H1 (cell line): ENCODE measurements at regions not wholly inside any gene's neighbourhood (a gene's known extent, or its start where the extent isn't known, plus 50 kb on each side); places are given as distances from the start of the nearest gene placed in this dataset.

ENCODE experiments used
- CTCF ChIA-PET: fragments of 300-600 bp; sonication (Branson Sonifier 250); formaldehyde crosslinking; loops from one replicate; lab custom pipeline; 2021; ENCODE audit not compliant: partially characterized antibody; lab: Charles Lee
- POLR2A ChIA-PET: fragments of 300-600 bp; sonication (Branson Sonifier 250); formaldehyde crosslinking; loops from one replicate; lab custom pipeline; 2021; ENCODE audit warnings: inconsistent platforms; ENCODE audit not compliant: partially characterized antibody; lab: Charles Lee
- DNase-seq, 2 experiments: peaks; one replicate each; pipeline versions ENCODE4 v3.0.0 to v3.0.0-alpha.2; 2010 to 2022; ENCODE audit warnings: low spot score in 2 of 2, low read depth in 1 of 2, mixed read lengths in 1 of 2
- FAIRE-seq: peaks from 2 replicates; lab custom pipeline; 2011; peaks lifted over from hg19 to GRCh38; lab: Jason Lieb, UNC
- H2AFZ ChIP-seq: 2 replicates; pipeline ENCODE4 v1.8.1; 2012; ENCODE audit warnings: low read length, inconsistent platforms
- H2AK5ac ChIP-seq: 2 replicates; pipeline ENCODE4 v1.6.1; 2013; ENCODE audit warnings: low read depth, low read length
- H2BK120ac ChIP-seq: replicated peaks from 2 replicates; pipeline ENCODE3; 2013; ENCODE audit warnings: low read depth, low read length, inconsistent platforms
- H2BK12ac ChIP-seq: 2 replicates; pipeline ENCODE4 v1.6.1; 2013; ENCODE audit warnings: low read depth, low read length
- H2BK15ac ChIP-seq: 2 replicates; pipeline ENCODE4 v1.6.1; 2013; ENCODE audit warnings: low read length
- H2BK20ac ChIP-seq: 2 replicates; pipeline ENCODE4 v1.6.1; 2013; ENCODE audit warnings: low read length
- H2BK5ac ChIP-seq: 2 replicates; pipeline ENCODE4 v1.6.1; 2013; ENCODE audit warnings: low read depth, low read length
- H3K14ac ChIP-seq: 2 replicates; pipeline ENCODE4 v1.6.1; 2013; ENCODE audit warnings: inconsistent platforms; ENCODE audit not compliant: insufficient read length
- H3K18ac ChIP-seq: 2 replicates; pipeline ENCODE4 v1.6.1; 2013; ENCODE audit warnings: low read length; ENCODE audit errors: extremely low read depth
- H3K23ac ChIP-seq: 2 replicates; pipeline ENCODE4 v1.6.1; 2013; ENCODE audit warnings: inconsistent platforms; ENCODE audit not compliant: insufficient read length
- H3K23me2 ChIP-seq: 2 replicates; pipeline ENCODE4 v1.6.1; 2013; ENCODE audit warnings: low read depth, low read length
- H3K27ac ChIP-seq: 2 replicates; pipeline ENCODE4 v1.6.1; 2011; ENCODE audit warnings: low read depth, low read length, inconsistent platforms
- H3K27me3 ChIP-seq, 4 experiments: replicated peaks in 1 of 4; 1 replicate in 1 of 4; 2 replicates in 3 of 4; pipeline versions ENCODE4 v1.6.1 to v1.8.1; 2011 to 2013; ENCODE audit warnings: low read length in 3 of 4, mild to moderate bottlenecking in 3 of 4, inconsistent platforms in 2 of 4, mixed read lengths in 2 of 4, moderate library complexity in 1 of 4; ENCODE audit not compliant: control insufficient read depth in 3 of 4, insufficient read depth in 3 of 4; ENCODE audit errors: extremely low read depth in 1 of 4
- H3K36me3 ChIP-seq, 4 experiments: 2 replicates each; pipeline versions ENCODE4 v1.6.1 to v1.8.1; 2011 to 2013; ENCODE audit warnings: mild to moderate bottlenecking in 4 of 4, low read length in 3 of 4, moderate library complexity in 2 of 4, control low read depth in 1 of 4, inconsistent platforms in 1 of 4; ENCODE audit not compliant: insufficient read depth in 4 of 4, control insufficient read depth in 2 of 4
- H3K4ac ChIP-seq: replicated peaks from 2 replicates; pipeline ENCODE3; 2013; ENCODE audit warnings: low read length, low read depth, mixed read lengths, inconsistent platforms; ENCODE audit not compliant: insufficient read length
- H3K4me1 ChIP-seq, 4 experiments: replicated peaks in 1 of 4; 1 replicate in 1 of 4; 2 replicates in 3 of 4; pipeline versions ENCODE4 v1.6.1 to v1.8.1; 2011 to 2013; ENCODE audit warnings: low read length in 3 of 4, inconsistent platforms in 2 of 4, mixed read lengths in 1 of 4; ENCODE audit not compliant: insufficient read depth in 4 of 4, control insufficient read depth in 3 of 4
- H3K4me2 ChIP-seq, 2 experiments: 2 replicates each; pipeline versions ENCODE4 v1.6.1 to v1.8.1; 2011 to 2013; ENCODE audit warnings: low read depth in 2 of 2, low read length in 2 of 2, control low read depth in 1 of 2, inconsistent platforms in 1 of 2, mild to moderate bottlenecking in 1 of 2; ENCODE audit not compliant: insufficient read depth in 1 of 2
- H3K4me3 ChIP-seq, 4 experiments: fragments of 200-600, 300-600 bp in 1 of 4; sonication (generic), shearing (Covaris generic), sonication (Bioruptor Twin) in 1 of 4; 2 replicates each; pipeline versions ENCODE4 v1.5.1 to v1.8.1; 2011 to 2016; ENCODE audit warnings: low read length in 4 of 4, low read depth in 3 of 4, control low read depth in 2 of 4, inconsistent platforms in 2 of 4, mild to moderate bottlenecking in 2 of 4, mixed read lengths in 1 of 4, moderate library complexity in 1 of 4; ENCODE audit not compliant: insufficient read depth in 2 of 4; ENCODE audit errors: extremely low read depth in 1 of 4
- H3K56ac ChIP-seq: replicated peaks from 2 replicates; pipeline ENCODE3; 2013; ENCODE audit warnings: low read depth, mild to moderate bottlenecking, mixed read lengths, low read length, inconsistent platforms; ENCODE audit not compliant: insufficient read length
- H3K79me1 ChIP-seq: 2 replicates; pipeline ENCODE4 v1.6.1; 2013; ENCODE audit warnings: low read depth, low read length, control low read depth
- H3K79me2 ChIP-seq, 2 experiments: 2 replicates each; pipeline versions ENCODE4 v1.6.1 to v1.8.1; 2012 to 2013; ENCODE audit warnings: low read length in 2 of 2, mild to moderate bottlenecking in 2 of 2, inconsistent platforms in 1 of 2; ENCODE audit not compliant: insufficient read depth in 2 of 2, control insufficient read depth in 1 of 2
- H3K9ac ChIP-seq, 4 experiments: replicated peaks in 1 of 4; 1 replicate in 1 of 4; 2 replicates in 3 of 4; pipeline versions ENCODE4 v1.6.1 to v1.8.1; 2011 to 2013; ENCODE audit warnings: low read depth in 3 of 4, low read length in 3 of 4, control low read depth in 2 of 4, mild to moderate bottlenecking in 2 of 4, moderate library complexity in 2 of 4, inconsistent platforms in 1 of 4; ENCODE audit errors: extremely low read depth in 1 of 4
- H3K9me3 ChIP-seq, 2 experiments: 2 replicates each; pipeline versions ENCODE4 v1.6.1 to v1.8.1; 2012 to 2013; ENCODE audit warnings: mild to moderate bottlenecking in 2 of 2, moderate library complexity in 2 of 2, control low read depth in 1 of 2, inconsistent platforms in 1 of 2, low read depth in 1 of 2, low read length in 1 of 2, mixed read lengths in 1 of 2; ENCODE audit not compliant: insufficient read depth in 2 of 2
- H4K20me1 ChIP-seq, 2 experiments: replicated peaks in 1 of 2; 2 replicates each; pipeline versions ENCODE3 to v1.8.1; 2011 to 2013; ENCODE audit warnings: inconsistent platforms in 2 of 2, low read length in 2 of 2, mild to moderate bottlenecking in 1 of 2; ENCODE audit not compliant: insufficient read depth in 2 of 2, control insufficient read depth in 1 of 2
- H4K5ac ChIP-seq: 2 replicates; pipeline ENCODE4 v1.6.1; 2013; ENCODE audit warnings: low read length, low read depth, mixed read lengths, inconsistent platforms; ENCODE audit not compliant: insufficient read length
- H4K8ac ChIP-seq: 2 replicates; pipeline ENCODE4 v1.8.0; 2013; ENCODE audit warnings: mild to moderate bottlenecking, moderate library complexity, low read length, inconsistent platforms; ENCODE audit not compliant: insufficient read depth; ENCODE audit errors: extremely low read depth
- H4K91ac ChIP-seq: replicated peaks from 2 replicates; pipeline ENCODE3; 2013; ENCODE audit warnings: low read length, mixed read lengths, inconsistent platforms; ENCODE audit not compliant: insufficient read length
- CBX5 ChIP-seq: fragments of 300-800, 300-1000 bp; sonication (generic); IDR thresholded peaks from 2 replicates; pipeline ENCODE4 v1.7.1; 2016; ENCODE audit warnings: antibody characterized with exemption, low read length, low read depth
- CEBPB ChIP-seq: IDR thresholded peaks from 2 replicates; pipeline ENCODE4 v1.6.1; 2012; ENCODE audit warnings: low read depth, low read length
- CHD1 ChIP-seq: IDR thresholded peaks from 2 replicates; pipeline ENCODE4 v1.6.1; 2012; ENCODE audit warnings: low read depth, low read length, improper control_type of control experiment
- E2F6 ChIP-seq: IDR thresholded peaks from 2 replicates; pipeline ENCODE4 v1.6.1; 2012; ENCODE audit warnings: inconsistent platforms
- EGR1 ChIP-seq: IDR thresholded peaks from 2 replicates; pipeline ENCODE4 v1.6.1; 2011; ENCODE audit warnings: low read depth, low read length, borderline replicate concordance
- GABPA ChIP-seq: IDR thresholded peaks from 2 replicates; pipeline ENCODE4 v1.6.1; 2011; ENCODE audit warnings: mild to moderate bottlenecking, low read length, moderate library complexity, borderline replicate concordance; ENCODE audit not compliant: insufficient read depth
- HDAC2 ChIP-seq, 2 experiments: fragments of 300-600 bp in 1 of 2; sonication (generic) in 1 of 2; IDR thresholded peaks; 2 replicates each; pipeline ENCODE4 v1.6.1; 2011 to 2012; ENCODE audit warnings: low read depth in 2 of 2, low read length in 2 of 2, mild to moderate bottlenecking in 2 of 2, moderate library complexity in 2 of 2, borderline replicate concordance in 1 of 2, inconsistent platforms in 1 of 2
- KDM1A ChIP-seq: fragments of 200-600, 300-600 bp; sonication (generic); IDR thresholded peaks from 2 replicates; pipeline ENCODE4 v1.7.1; 2016; ENCODE audit warnings: mild to moderate bottlenecking, low read length, borderline replicate concordance
- PHF8 ChIP-seq: fragments of 200-600 bp; sonication (generic); conservative IDR thresholded peaks from 2 replicates; pipeline ENCODE4 v1.7.1; 2012; ENCODE audit warnings: low read depth, mild to moderate bottlenecking, inconsistent platforms, low read length, moderate library complexity
- RBBP5 ChIP-seq: IDR thresholded peaks from 2 replicates; pipeline ENCODE4 v1.7.1; 2012; ENCODE audit warnings: low read depth, mild to moderate bottlenecking, inconsistent platforms, low read length, moderate library complexity, borderline replicate concordance
- RFX5 ChIP-seq: IDR thresholded peaks from 2 replicates; pipeline ENCODE4 v1.6.1; 2011; ENCODE audit warnings: low read depth, low read length, improper control_type of control experiment, borderline replicate concordance
- SRF ChIP-seq: IDR thresholded peaks from 2 replicates; pipeline ENCODE4 v1.6.1; 2011; ENCODE audit warnings: mild to moderate bottlenecking, low read depth, low read length, moderate library complexity
- TBP ChIP-seq: IDR thresholded peaks from 2 replicates; pipeline ENCODE4 v1.6.1; 2011; ENCODE audit warnings: low read depth, low read length, improper control_type of control experiment
- ZNF274 ChIP-seq: IDR thresholded peaks from 2 replicates; pipeline ENCODE4 v1.7.0; 2012; ENCODE audit warnings: low read length, borderline replicate concordance; ENCODE audit errors: extremely low read depth
- whole genome bisulfite sequencing, 2 experiments: shearing (Covaris generic) in 1 of 2; methylation state at CpG; one replicate each; pipeline versions ENCODE4 v1.1.6 to v1.1.7; 2013 to 2015; ENCODE audit warnings: low lambda C conversion rate in 2 of 2, mixed read lengths in 2 of 2, inconsistent platforms in 1 of 2, low coverage in 1 of 2, missing lambda C conversion rate in 1 of 2; ENCODE audit not compliant: insufficient replicate concordance in 2 of 2, insufficient coverage in 1 of 2, insufficient read length in 1 of 2; ENCODE audit errors: extremely low coverage in 1 of 2, missing lambda C conversion rate in 1 of 2; 5-methylcytosine and 5-hydroxymethylcytosine counted together

GRCh38 chr1:87790756-87791155 is 462.1 kb downstream of the LMO4 start:
- Histone ChIP-seq H2AK5ac (no peak overlapping the region), H3K36me3 (no peaks in the 10 kb centered on the region), H2BK20ac (no peak overlapping the region), H3K23me2 (no peaks in the 10 kb centered on the region), H4K20me1 (no peaks in the 10 kb centered on the region), H2AFZ (no peak overlapping the region), H3K27me3 (no peaks in the 10 kb centered on the region), H2BK12ac (no peak overlapping the region), H3K4me2 (no peak overlapping the region), H3K9me3 (no peaks in the 10 kb centered on the region), H2BK120ac (no peak overlapping the region), H4K5ac (no peak overlapping the region), H3K79me2 (no peaks in the 10 kb centered on the region), H4K91ac (no peak overlapping the region), H3K4me3 (no peak overlapping the region), H2BK15ac (no peak overlapping the region), H3K4me1 (no peaks in the 10 kb centered on the region), H2BK5ac (no peak overlapping the region), H3K56ac (no peak overlapping the region), H3K23ac (no peak overlapping the region), H4K8ac (no peak overlapping the region), H3K4ac (no peak overlapping the region), H3K27ac (no peak overlapping the region), H3K9ac (no peak overlapping the region), H3K14ac (no peak overlapping the region), H3K18ac (no peak overlapping the region), H3K79me1 (no peaks in the 10 kb centered on the region)
- FAIRE-seq (no peak), DNase-seq (no peak)
- ChIA-PET POLR2A (no interaction called here), CTCF (interaction anchor here (2.1 kb wide), 1 partner anchor 162 kb away, joined by 5 read pairs; no protein-coding TSS in a partner anchor)
- WGBS, 2 experiments, result 87% methylated on average over 2 of the region's 2 CpGs; no CpG with 5 or more reads in 1 of the 2 experiments
- TF ChIP-seq RFX5, result no peak
- TF ChIP-seq KDM1A, result no peak
- TF ChIP-seq RBBP5, result no peak
- no peak for TF ChIP-seq EGR1
- no peak for TF ChIP-seq E2F6
- no peak for TF ChIP-seq PHF8
- TF ChIP-seq CBX5, result no peak
- no peak for TF ChIP-seq ZNF274
- no peak for TF ChIP-seq CEBPB
- TF ChIP-seq TBP, result no peak
- no peak for TF ChIP-seq SRF
- TF ChIP-seq CHD1, result no peak
- no peak for TF ChIP-seq HDAC2 (IDR thresholded peaks at IDR 0.05; ENCODE audit: borderline replicate concordance in 1 of 2, low read depth in 2 of 2, low read length in 2 of 2)
- TF ChIP-seq GABPA, result no peak
